Osteocyte (in vitro differentiated cells): ENCODE measurements at regions not wholly inside any gene's neighbourhood (a gene's known extent, or its start where the extent isn't known, plus 50 kb on each side); places are given as distances from the start of the nearest gene placed in this dataset.

Experiments
- DNase-seq: peaks from one replicate; pipeline ENCODE4 v3.0.0; 2021; ENCODE audit warnings: mixed read lengths; ENCODE audit not compliant: unreplicated experiment; ENCODE audit errors: extremely low spot score
- H3K27ac Mint-ChIP-seq: one replicate; pipeline ENCODE4 v1.8.0; 2021; ENCODE audit warnings: mild to moderate bottlenecking, mixed read lengths; ENCODE audit not compliant: unreplicated experiment
- H3K27me3 Mint-ChIP-seq: one replicate; pipeline ENCODE4 v1.8.0; 2021; ENCODE audit warnings: mixed read lengths; ENCODE audit not compliant: unreplicated experiment
- H3K36me3 Mint-ChIP-seq: one replicate; pipeline ENCODE4 v1.8.0; 2021; ENCODE audit warnings: mixed read lengths; ENCODE audit not compliant: unreplicated experiment
- H3K4me1 Mint-ChIP-seq: one replicate; pipeline ENCODE4 v1.8.0; 2021; ENCODE audit warnings: mixed read lengths; ENCODE audit not compliant: unreplicated experiment
- H3K4me3 Mint-ChIP-seq: one replicate; pipeline ENCODE4 v1.8.0; 2021; ENCODE audit warnings: mild to moderate bottlenecking, moderate library complexity, mixed read lengths; ENCODE audit not compliant: unreplicated experiment
- H3K9me3 Mint-ChIP-seq: one replicate; pipeline ENCODE4 v1.8.0; 2021; ENCODE audit warnings: mixed read lengths; ENCODE audit not compliant: unreplicated experiment
- TF ChIP-seq, protein P1 (sequence below): fragments of 200-600 bp; sonication (generic); IDR thresholded peaks from 2 replicates; pipeline ENCODE4 v1.5.0; 2021; ENCODE audit warnings: antibody characterized with exemption, mild to moderate bottlenecking, moderate library complexity

DNA sequence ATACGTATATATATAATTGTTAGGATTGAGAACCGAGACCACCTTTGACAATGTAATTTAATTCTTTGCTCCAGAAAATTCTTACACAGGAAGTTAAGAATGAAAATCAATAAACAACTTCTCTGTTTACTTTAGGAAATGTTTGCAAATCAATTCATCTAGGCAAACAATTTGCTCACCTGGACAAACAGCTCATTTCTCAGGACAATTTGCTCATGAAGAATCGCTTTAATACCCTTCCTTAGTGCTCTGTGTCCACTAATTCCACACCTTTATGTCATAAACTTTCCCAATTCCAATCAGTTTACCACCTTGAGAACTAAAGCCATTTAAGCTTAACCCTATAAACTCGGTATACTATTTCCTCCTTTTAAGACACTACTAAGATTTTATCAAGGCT is 292.2 kb downstream of the BCHE start:
- TF ChIP-seq, protein P1, sequence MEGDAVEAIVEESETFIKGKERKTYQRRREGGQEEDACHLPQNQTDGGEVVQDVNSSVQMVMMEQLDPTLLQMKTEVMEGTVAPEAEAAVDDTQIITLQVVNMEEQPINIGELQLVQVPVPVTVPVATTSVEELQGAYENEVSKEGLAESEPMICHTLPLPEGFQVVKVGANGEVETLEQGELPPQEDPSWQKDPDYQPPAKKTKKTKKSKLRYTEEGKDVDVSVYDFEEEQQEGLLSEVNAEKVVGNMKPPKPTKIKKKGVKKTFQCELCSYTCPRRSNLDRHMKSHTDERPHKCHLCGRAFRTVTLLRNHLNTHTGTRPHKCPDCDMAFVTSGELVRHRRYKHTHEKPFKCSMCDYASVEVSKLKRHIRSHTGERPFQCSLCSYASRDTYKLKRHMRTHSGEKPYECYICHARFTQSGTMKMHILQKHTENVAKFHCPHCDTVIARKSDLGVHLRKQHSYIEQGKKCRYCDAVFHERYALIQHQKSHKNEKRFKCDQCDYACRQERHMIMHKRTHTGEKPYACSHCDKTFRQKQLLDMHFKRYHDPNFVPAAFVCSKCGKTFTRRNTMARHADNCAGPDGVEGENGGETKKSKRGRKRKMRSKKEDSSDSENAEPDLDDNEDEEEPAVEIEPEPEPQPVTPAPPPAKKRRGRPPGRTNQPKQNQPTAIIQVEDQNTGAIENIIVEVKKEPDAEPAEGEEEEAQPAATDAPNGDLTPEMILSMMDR: no peak
- no peaks in the 10 kb centered on the region for H3K9me3 Mint-ChIP-seq
- no peaks in the 10 kb centered on the region for H3K4me1 Mint-ChIP-seq
- H3K27ac Mint-ChIP-seq: no peak overlapping the region
- no peaks in the 10 kb centered on the region for H3K36me3 Mint-ChIP-seq
- no peak overlapping the region for H3K4me3 Mint-ChIP-seq
- no peaks in the 10 kb centered on the region for H3K27me3 Mint-ChIP-seq
- no peak for DNase-seq

GRCh38 chr3:165544432-165544831 is 292.8 kb downstream of the BCHE start:
- Mint-ChIP-seq H3K27ac (no peak overlapping the region), H3K36me3 (no peaks in the 10 kb centered on the region), H3K4me1 (no peaks in the 10 kb centered on the region), H3K27me3 (no peaks in the 10 kb centered on the region), H3K9me3 (no peaks in the 10 kb centered on the region), H3K4me3 (no peak overlapping the region)
- no peak for DNase-seq
- TF ChIP-seq, protein P1: no peak

DNA sequence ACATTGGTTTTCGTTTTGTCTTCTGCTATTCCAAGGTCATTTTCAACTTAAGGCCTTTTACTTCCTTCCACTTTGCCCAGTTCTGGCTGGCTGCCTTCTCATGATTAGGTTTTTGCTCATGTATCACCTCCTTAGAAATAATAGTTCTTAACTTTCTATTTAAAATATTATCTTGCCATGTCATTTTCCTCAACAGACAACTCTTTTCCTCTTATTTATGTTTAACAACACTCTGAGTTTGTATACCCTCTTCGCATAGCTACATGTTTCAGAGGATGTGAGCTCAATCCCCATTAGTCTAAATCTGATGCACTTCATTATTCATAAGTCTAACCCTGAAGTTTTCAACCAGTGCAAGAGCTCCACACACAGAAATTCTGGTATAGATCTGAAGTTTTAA is 299.1 kb downstream of the BCHE start:
- no peaks in the 10 kb centered on the region for H3K36me3 Mint-ChIP-seq
- no peaks in the 10 kb centered on the region for H3K4me1 Mint-ChIP-seq
- no peaks in the 10 kb centered on the region for H3K27me3 Mint-ChIP-seq
- H3K4me3 Mint-ChIP-seq: no peak overlapping the region
- TF ChIP-seq, protein P1: no peak
- H3K27ac Mint-ChIP-seq: no peak overlapping the region
- DNase-seq: no peak
- H3K9me3 Mint-ChIP-seq: no peaks in the 10 kb centered on the region

DNA sequence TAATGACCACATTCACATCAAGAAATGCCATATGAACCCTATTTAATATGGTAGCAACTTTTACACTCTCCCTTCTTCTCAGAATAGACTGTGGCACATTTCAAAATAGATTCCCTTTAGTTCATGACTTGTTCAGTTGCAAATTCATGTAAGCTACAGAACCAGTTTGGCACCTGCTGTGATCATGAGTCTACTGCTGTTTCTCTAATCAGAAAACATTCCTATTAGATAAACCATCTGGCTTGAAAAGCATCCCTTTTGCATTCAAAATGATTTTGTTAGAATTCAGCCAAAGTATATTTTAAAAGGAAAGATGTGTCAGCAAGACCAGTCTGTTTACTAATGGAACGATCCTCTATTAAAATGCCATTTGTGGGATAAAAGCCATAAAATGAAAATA is 304.4 kb downstream of the BCHE start:
- Mint-ChIP-seq H3K27me3 (no peaks in the 10 kb centered on the region), H3K27ac (no peak overlapping the region)

DNA sequence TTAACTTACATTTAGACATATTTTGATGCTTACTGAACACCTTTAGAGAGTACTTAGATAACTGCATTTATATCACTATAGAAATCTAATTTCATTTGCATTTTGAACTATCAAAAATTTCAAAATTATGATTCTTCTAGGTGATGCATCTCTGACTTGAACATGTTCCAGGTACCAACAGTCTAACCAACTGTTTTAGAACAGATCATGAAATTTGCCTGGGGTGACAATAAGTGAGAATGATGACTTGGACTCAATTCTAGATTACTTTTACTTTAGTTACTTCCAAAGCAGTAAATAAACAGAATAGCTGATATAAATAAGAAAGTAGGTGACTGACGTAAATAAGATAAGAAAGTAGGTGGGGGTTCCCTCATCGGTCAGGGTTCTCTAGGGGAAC is 307.8 kb downstream of the BCHE start:
- peaks cover 2% of the 10 kb centered on the region for H3K27me3 Mint-ChIP-seq
- TF ChIP-seq, protein P1: no peak
- H3K36me3 Mint-ChIP-seq: no peaks in the 10 kb centered on the region
- H3K4me1 Mint-ChIP-seq: no peaks in the 10 kb centered on the region
- no peak overlapping the region for H3K4me3 Mint-ChIP-seq
- no peaks in the 10 kb centered on the region for H3K9me3 Mint-ChIP-seq
- DNase-seq: no peak
- H3K27ac Mint-ChIP-seq: no peak overlapping the region

More for the DNA sequence above, 304.4 kb downstream of the BCHE start:
- DNase-seq: no peak
- H3K36me3 Mint-ChIP-seq: no peaks in the 10 kb centered on the region
- H3K4me3 Mint-ChIP-seq: no peak overlapping the region
- H3K4me1 Mint-ChIP-seq: no peaks in the 10 kb centered on the region
- H3K9me3 Mint-ChIP-seq: no peaks in the 10 kb centered on the region
- TF ChIP-seq, protein P1: no peak
